ENCODE measurements at regions not wholly inside any gene's neighbourhood (a gene's known extent, or its start where the extent isn't known, plus 50 kb on each side); places are given as distances from the start of the nearest gene placed in this dataset.

GRCh38 chrX:40818236-40818635, 82.9 kb upstream of the MED14 start:
- Histone ChIP-seq H3K4me3 (no peak overlapping the region), H3K27ac (no peak overlapping the region), H3K9ac (no peak overlapping the region), H3K4me2 (no peak overlapping the region), H3K27me3 (peaks cover 21% of the 10 kb centered on the region), H4K20me1 (no peaks in the 10 kb centered on the region), H3K4me1 (no peaks in the 10 kb centered on the region), H3K9me3 (peaks cover 23% of the 10 kb centered on the region), H3K36me3 (no peaks in the 10 kb centered on the region)
- no peak for TF ChIP-seq Cebpa-rat (IDR thresholded peaks at IDR 0.05)

- Histone ChIP-seq H3K9ac (no peak overlapping the region), H3K4me3 (no peak overlapping the region), H3K4me1 (no peaks in the 10 kb centered on the region), H3K27me3 (peaks cover 28% of the 10 kb centered on the region), H3K27ac (no peak overlapping the region), H3K4me2 (no peak overlapping the region), H3K9me3 (peaks cover 20% of the 10 kb centered on the region; the same call in 1 of the 2 replicates), H3K36me3 (no peaks in the 10 kb centered on the region), H4K20me1 (no peaks in the 10 kb centered on the region)
- TF ChIP-seq Cebpa-rat (IDR thresholded peaks at IDR 0.05), result no peak
Measured at GRCh38 chrX:40821780-40822179, 86.4 kb upstream of the MED14 start.

- H3K36me3 ChIP-seq, result no peaks in the 10 kb centered on the region
- TF ChIP-seq Cebpa-rat (IDR thresholded peaks at IDR 0.05), result no peak
- H3K27ac ChIP-seq, result no peak overlapping the region
- H3K4me2 ChIP-seq, result no peak overlapping the region
- H3K9ac ChIP-seq, result no peak overlapping the region
- peaks cover 16% of the 10 kb centered on the region for H3K4me1 ChIP-seq
- no peaks in the 10 kb centered on the region for H4K20me1 ChIP-seq
- peaks cover 17% of the 10 kb centered on the region; the same call in 1 of the 2 replicates for H3K9me3 ChIP-seq
- no peak overlapping the region for H3K4me3 ChIP-seq
- peaks cover 28% of the 10 kb centered on the region for H3K27me3 ChIP-seq
Measured at GRCh38 chrX:40827331-40827730, 92.0 kb upstream of the MED14 start.

GRCh38 chrX:40831750-40832149, 96.4 kb upstream of the MED14 start:
- Histone ChIP-seq H4K20me1 (no peaks in the 10 kb centered on the region), H3K9me3 (peaks cover 4% of the 10 kb centered on the region; the same call in 1 of the 2 replicates), H3K27me3 (peaks cover 19% of the 10 kb centered on the region), H3K4me3 (no peak overlapping the region), H3K36me3 (no peaks in the 10 kb centered on the region), H3K4me2 (peak overlapping the region; percentile 56), H3K27ac (0 out of 2 replicates have a peak overlapping the region, but pooled peaks have one; percentile 51), H3K9ac (no peak overlapping the region), H3K4me1 (peaks cover 45% of the 10 kb centered on the region)
- TF ChIP-seq Cebpa-rat (IDR thresholded peaks at IDR 0.05), result no peak

- Histone ChIP-seq H4K20me1 (no peaks in the 10 kb centered on the region), H3K27ac (no peak overlapping the region), H3K9ac (no peak overlapping the region), H3K4me1 (peaks cover 45% of the 10 kb centered on the region), H3K27me3 (peaks cover 10% of the 10 kb centered on the region; the same call in 1 of the 2 replicates), H3K4me3 (no peak overlapping the region), H3K4me2 (peak overlapping the region; percentile 58; the same call in 1 of the 2 replicates), H3K9me3 (no peaks in the 10 kb centered on the region), H3K36me3 (no peaks in the 10 kb centered on the region)
- TF ChIP-seq Cebpa-rat (IDR thresholded peaks at IDR 0.05), result no peak
Measured at GRCh38 chrX:40832723-40833122, 97.4 kb upstream of the MED14 start.

GRCh38 chrX:40834225-40834624, 98.9 kb upstream of the MED14 start:
- H3K4me3 ChIP-seq, result no peak overlapping the region
- 0 out of 2 replicates have a peak, but pooled peaks cover 3% of the 10 kb centered on the region for H3K9me3 ChIP-seq
- no peaks in the 10 kb centered on the region for H4K20me1 ChIP-seq
- H3K36me3 ChIP-seq, result no peaks in the 10 kb centered on the region
- TF ChIP-seq Cebpa-rat (IDR thresholded peaks at IDR 0.05), result no peak
- 0 out of 2 replicates have a peak overlapping the region, but pooled peaks have one; percentile 26 for H3K27ac ChIP-seq
- peaks cover 45% of the 10 kb centered on the region for H3K4me1 ChIP-seq
- peaks cover 10% of the 10 kb centered on the region; the same call in 1 of the 2 replicates for H3K27me3 ChIP-seq
- peak overlapping the region; percentile 58 for H3K4me2 ChIP-seq
- H3K9ac ChIP-seq, result no peak overlapping the region

GRCh38 chrX:40835526-40835925, 100.2 kb upstream of the MED14 start:
- peaks cover 16% of the 10 kb centered on the region; the same call in 1 of the 2 replicates for H3K9me3 ChIP-seq
- H3K4me2 ChIP-seq, result peak overlapping the region; percentile 58
- no peaks in the 10 kb centered on the region for H4K20me1 ChIP-seq
- peaks cover 10% of the 10 kb centered on the region; the same call in 1 of the 2 replicates for H3K27me3 ChIP-seq
- 0 out of 2 replicates have a peak overlapping the region, but pooled peaks have one; percentile 37 for H3K4me3 ChIP-seq
- no peaks in the 10 kb centered on the region for H3K36me3 ChIP-seq
- H3K9ac ChIP-seq, result no peak overlapping the region
- peaks cover 45% of the 10 kb centered on the region for H3K4me1 ChIP-seq
- no peak for TF ChIP-seq Cebpa-rat (IDR thresholded peaks at IDR 0.05)
- H3K27ac ChIP-seq, result no peak overlapping the region

- H3K4me2 ChIP-seq, result no peak overlapping the region
- peaks cover 48% of the 10 kb centered on the region for H3K27me3 ChIP-seq
- H4K20me1 ChIP-seq, result no peaks in the 10 kb centered on the region
- H3K36me3 ChIP-seq, result no peaks in the 10 kb centered on the region
- no peak for TF ChIP-seq Cebpa-rat (IDR thresholded peaks at IDR 0.05)
- H3K4me3 ChIP-seq, result no peak overlapping the region
- H3K9ac ChIP-seq, result no peak overlapping the region
- peaks cover 52% of the 10 kb centered on the region for H3K9me3 ChIP-seq
- H3K27ac ChIP-seq, result no peak overlapping the region
- H3K4me1 ChIP-seq, result no peaks in the 10 kb centered on the region
Measured at GRCh38 chrX:40843643-40844042, 108.3 kb upstream of the MED14 start.

GRCh38 chrX:40844471-40844870, 109.1 kb upstream of the MED14 start:
- H3K4me1 ChIP-seq, result no peaks in the 10 kb centered on the region
- no peak for TF ChIP-seq Cebpa-rat (IDR thresholded peaks at IDR 0.05)
- H3K36me3 ChIP-seq, result no peaks in the 10 kb centered on the region
- H3K27ac ChIP-seq, result no peak overlapping the region
- peaks cover 51% of the 10 kb centered on the region for H3K9me3 ChIP-seq
- H4K20me1 ChIP-seq, result no peaks in the 10 kb centered on the region
- peaks cover 48% of the 10 kb centered on the region for H3K27me3 ChIP-seq
- H3K4me3 ChIP-seq, result no peak overlapping the region
- H3K9ac ChIP-seq, result no peak overlapping the region
- H3K4me2 ChIP-seq, result no peak overlapping the region

GRCh38 chrX:40845331-40845911, 110.1 kb upstream of the MED14 start:
- Histone ChIP-seq H3K9ac (no peak overlapping the region), H4K20me1 (no peaks in the 10 kb centered on the region), H3K4me2 (no peak overlapping the region), H3K4me1 (no peaks in the 10 kb centered on the region), H3K27ac (no peak overlapping the region), H3K36me3 (no peaks in the 10 kb centered on the region), H3K27me3 (peaks cover 51% of the 10 kb centered on the region), H3K4me3 (no peak overlapping the region), H3K9me3 (peaks cover 50% of the 10 kb centered on the region)
- no peak for TF ChIP-seq Cebpa-rat (IDR thresholded peaks at IDR 0.05)

Data from BLaER1 (cell line).